T-helper 1 cell treated with Interleukin-12 subunit alpha and Interleukin-12 subunit beta and Interleukin-4 antibody, amounts not matched to agents 30 ng/mL and 1 ng/mL, for 36 hours (primary cell): ENCODE measurements at regions not wholly inside any gene's neighbourhood (a gene's known extent, or its start where the extent isn't known, plus 50 kb on each side); places are given as distances from the start of the nearest gene placed in this dataset.
"Not testable (repeated sequence)": the region's sequence is repeated elsewhere in the genome, so short reads cannot be mapped to it uniquely, and the experiment has no call there.

Source experiments
- intact Hi-C: fragments of 100-400 bp; cut with micrococcal nuclease; formaldehyde crosslinking; loops from one replicate; pipeline ENCODE4 v1.15.1; 2024

- intact Hi-C loops: no loop called here
These were observed 77.7 kb downstream of the C9orf152 start for GRCh38 chr9:110130211-110130610.

GRCh38 chr9:110130791-110131416 lies 77.1 kb downstream of the C9orf152 start:
- intact Hi-C loops: no loop called here

- intact Hi-C loops: no loop called here
These were observed 76.5 kb downstream of the C9orf152 start for GRCh38 chr9:110131499-110131898.

- intact Hi-C loops: not testable (repeated sequence)
These were observed 75.4 kb downstream of the C9orf152 start for GRCh38 chr9:110132531-110132930.

- intact Hi-C loops: no loop called here
These were observed 74.9 kb downstream of the C9orf152 start for GRCh38 chr9:110133059-110133458.

- intact Hi-C loops: no loop called here
These were observed 74.2 kb downstream of the C9orf152 start for GRCh38 chr9:110133608-110134210.

GRCh38 chr9:110135846-110136245 lies 72.1 kb downstream of the C9orf152 start:
- intact Hi-C loops: no loop called here

- intact Hi-C loops: no loop called here
These were observed 71.2 kb downstream of the C9orf152 start for GRCh38 chr9:110136802-110137201.

- intact Hi-C loops: loop anchor here (10.0 kb wide), 2 partner anchors 725 to 1495 kb away; partner anchors contain the start of gene DNAJC25
These were observed 67.7 kb downstream of the C9orf152 start for GRCh38 chr9:110140276-110140675.

GRCh38 chr9:110141227-110141793 lies 66.6 kb downstream of the C9orf152 start:
- intact Hi-C loops: loop anchor here (10.0 kb wide), 2 partner anchors 727 to 1493 kb away; partner anchors contain the start of gene DNAJC25

GRCh38 chr9:110142253-110142652 lies 65.7 kb downstream of the C9orf152 start:
- intact Hi-C loops: loop anchor here (2.0 to 10.0 kb wide), 3 partner anchors 323 to 1493 kb away; partner anchors contain the start of gene DNAJC25

GRCh38 chr9:110142868-110143481 lies 65.0 kb downstream of the C9orf152 start:
- intact Hi-C loops: loop anchor here (2.0 to 10.0 kb wide), 3 partner anchors 324 to 1492 kb away; partner anchors contain the start of gene DNAJC25

GRCh38 chr9:110143485-110143884 lies 64.5 kb downstream of the C9orf152 start:
- intact Hi-C loops: loop anchor here (2.0 to 10.0 kb wide), 3 partner anchors 325 to 1491 kb away; partner anchors contain the start of gene DNAJC25

GRCh38 chr9:110143950-110144545 lies 63.9 kb downstream of the C9orf152 start:
- intact Hi-C loops: loop anchor here (2.0 to 10.0 kb wide), 3 partner anchors 325 to 1491 kb away; partner anchors contain the start of gene DNAJC25

- intact Hi-C loops: loop anchor here (10.0 kb wide), 2 partner anchors 732 to 1488 kb away; partner anchors contain the start of gene DNAJC25
These were observed 61.6 kb downstream of the C9orf152 start for GRCh38 chr9:110146373-110146772.

- intact Hi-C loops: loop anchor here (1.0 to 10.0 kb wide), 9 partner anchors 9 to 1486 kb away; partner anchors contain the start of gene DNAJC25
These were observed 59.6 kb downstream of the C9orf152 start for GRCh38 chr9:110148384-110148783.

- intact Hi-C loops: loop anchor here (1.0 to 10.0 kb wide), 9 partner anchors 8 to 1486 kb away; partner anchors contain the start of gene DNAJC25
These were observed 59.1 kb downstream of the C9orf152 start for GRCh38 chr9:110148891-110149290.
